ENCODE measurements at regions not wholly inside any gene's neighbourhood (a gene's known extent, or its start where the extent isn't known, plus 50 kb on each side); places are given as distances from the start of the nearest gene placed in this dataset.
A peak's percentile ranks its signal among the peaks of the same experiment; 100 is the strongest.

GRCh38 chr18:40852406-40852805 lies 1102.6 kb upstream of the PIK3C3 start:
- no peak for DNase-seq (ENCODE audit: low spot score)
- in situ Hi-C loops (cut with HindIII; ENCODE audit: low sequenced_read_pairs): no loop called here

GRCh38 chr18:40851014-40851429 lies 1104.0 kb upstream of the PIK3C3 start:
- in situ Hi-C loops (cut with HindIII; ENCODE audit: low sequenced_read_pairs): no loop called here
- peak; percentile 6 for DNase-seq (ENCODE audit: low spot score)

DNA sequence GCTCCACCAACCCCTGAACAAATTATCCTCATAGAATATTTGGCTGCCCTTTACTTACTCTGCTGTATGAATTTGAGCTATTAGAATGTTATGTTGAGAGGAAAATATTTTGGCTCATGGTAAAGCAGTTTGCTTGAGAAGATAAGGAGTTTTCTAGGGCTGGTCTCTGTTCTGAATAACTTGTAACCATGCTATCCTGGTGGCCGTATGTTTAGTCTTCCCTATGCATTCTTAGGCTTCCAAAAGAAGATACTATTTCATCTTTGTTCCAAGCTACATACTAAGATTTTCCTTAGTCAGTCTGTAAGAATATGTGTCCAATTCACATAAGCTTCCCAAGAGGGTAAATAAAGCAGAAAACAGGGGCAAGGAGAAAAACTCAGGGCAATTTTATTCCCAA lies 1105.1 kb upstream of the PIK3C3 start:
- in situ Hi-C loops (cut with HindIII; ENCODE audit: low sequenced_read_pairs): no loop called here

GRCh38 chr18:40841467-40841866 lies 1113.6 kb upstream of the PIK3C3 start:
- no peak for DNase-seq (ENCODE audit: low spot score)
- in situ Hi-C loops (cut with HindIII; ENCODE audit: low sequenced_read_pairs): no loop called here

More for the DNA sequence above, 1105.1 kb upstream of the PIK3C3 start:
- no peak for DNase-seq (ENCODE audit: low spot score)

GRCh38 chr18:40841063-40841462 lies 1114.0 kb upstream of the PIK3C3 start:
- in situ Hi-C loops (cut with HindIII; ENCODE audit: low sequenced_read_pairs): no loop called here
- DNase-seq (ENCODE audit: low spot score): no peak

- in situ Hi-C loops (cut with HindIII; ENCODE audit: low sequenced_read_pairs): no loop called here
- no peak for DNase-seq (ENCODE audit: low spot score)
These were observed 1122.7 kb upstream of the PIK3C3 start for GRCh38 chr18:40832362-40832761.

DNA sequence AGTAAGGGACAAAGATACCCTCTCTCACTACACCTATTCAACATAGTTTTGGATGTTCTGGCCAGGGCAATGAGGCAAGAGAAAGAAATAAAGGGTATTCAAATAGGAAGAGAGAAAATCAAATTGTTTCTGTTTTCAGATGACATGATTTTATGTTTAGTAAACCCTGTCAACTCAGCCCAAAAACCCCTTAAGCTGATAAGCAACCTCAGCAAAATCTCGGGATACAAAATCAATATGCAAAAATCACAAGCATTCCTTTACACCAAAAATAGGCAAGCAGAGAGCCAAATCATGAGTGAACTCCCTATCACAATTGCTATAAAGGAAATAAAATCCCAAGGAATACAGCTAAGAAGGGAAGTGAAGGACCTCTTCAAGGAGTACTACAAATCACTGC lies 1130.7 kb upstream of the PIK3C3 start:
- in situ Hi-C loops (cut with HindIII; ENCODE audit: low sequenced_read_pairs): no loop called here

DNA sequence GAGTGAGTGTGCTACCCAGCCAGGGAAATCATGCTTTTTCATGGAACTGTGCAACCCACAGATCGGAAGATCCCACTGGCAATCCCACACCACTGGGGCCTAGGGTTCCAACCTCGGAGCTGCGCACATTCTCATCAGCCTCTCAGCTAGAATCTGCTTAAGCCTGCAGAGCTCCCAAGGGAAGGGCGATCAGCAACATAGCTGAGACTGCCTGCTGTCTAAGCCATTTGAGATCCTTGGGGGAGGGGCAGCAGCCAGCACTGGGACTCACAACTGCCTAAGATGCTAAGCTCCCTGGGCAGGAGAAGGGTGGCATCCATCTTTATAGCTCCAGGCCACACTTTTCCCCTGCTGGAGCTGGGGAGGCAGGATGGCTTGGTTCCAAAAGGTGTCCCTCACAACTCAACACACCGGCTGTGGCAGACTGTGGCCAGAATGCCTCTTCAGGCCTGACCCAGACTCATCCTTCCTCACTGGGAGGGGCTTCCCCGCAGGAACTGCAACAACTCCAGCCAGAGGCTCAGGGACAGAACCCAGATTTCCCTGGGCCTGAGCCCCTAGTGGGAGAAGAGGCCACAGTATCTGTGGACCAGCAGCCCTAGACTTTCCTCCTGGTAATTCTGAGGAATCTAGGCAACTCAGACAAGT lies 1133.3 kb upstream of the PIK3C3 start:
- in situ Hi-C loops (cut with HindIII; ENCODE audit: low sequenced_read_pairs): no loop called here
- DNase-seq (ENCODE audit: low spot score): no peak

More for the DNA sequence above, 1130.7 kb upstream of the PIK3C3 start:
- no peak for DNase-seq (ENCODE audit: low spot score)

DNA sequence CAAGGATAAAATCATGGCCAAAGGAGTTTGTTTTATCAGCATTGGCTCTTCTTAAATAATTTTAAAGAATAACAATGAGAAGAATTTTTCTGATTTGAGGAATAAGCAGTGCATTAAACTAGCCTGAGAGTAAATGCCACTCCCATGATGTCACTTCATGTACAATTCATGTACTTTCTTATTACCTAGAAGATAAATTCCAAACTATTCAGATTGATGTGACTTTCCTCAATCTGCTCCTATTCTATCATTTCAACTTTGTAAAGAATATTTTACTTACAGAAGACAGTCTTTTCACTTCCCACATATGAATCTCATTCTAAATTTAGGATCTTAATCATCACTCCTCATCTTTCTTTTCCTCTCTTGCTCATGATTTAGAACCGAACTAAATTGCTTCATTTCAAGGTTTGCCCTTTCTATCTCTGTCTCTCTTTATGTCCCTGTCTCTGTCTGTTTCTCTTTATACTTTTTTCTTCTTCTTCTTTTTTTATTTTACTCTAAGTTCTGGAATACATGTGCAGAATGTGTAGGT lies 1142.0 kb upstream of the PIK3C3 start:
- DNase-seq (ENCODE audit: low spot score): no peak
- in situ Hi-C loops (cut with HindIII; ENCODE audit: low sequenced_read_pairs): no loop called here

DNA sequence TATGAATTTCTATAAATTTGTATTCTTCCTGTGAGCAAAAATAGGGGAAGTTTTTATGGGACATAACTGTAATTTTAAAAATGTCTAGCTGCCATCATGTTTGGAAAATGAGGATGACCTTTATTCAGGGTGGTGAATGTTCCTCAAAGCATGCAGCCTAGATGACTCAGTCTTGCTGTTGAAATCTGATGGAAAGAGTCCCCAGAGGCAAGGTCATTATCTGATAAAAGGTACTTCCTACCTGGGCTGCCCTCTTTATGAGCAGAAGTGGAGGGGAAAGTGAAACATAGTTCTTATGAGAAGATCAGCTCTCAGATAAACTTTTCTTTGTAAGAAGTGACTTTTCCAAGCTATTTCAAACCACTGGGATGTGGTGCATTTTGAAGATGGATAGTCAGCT lies 1144.7 kb upstream of the PIK3C3 start:
- in situ Hi-C loops (cut with HindIII; ENCODE audit: low sequenced_read_pairs): no loop called here
- no peak for DNase-seq (ENCODE audit: low spot score)

DNA sequence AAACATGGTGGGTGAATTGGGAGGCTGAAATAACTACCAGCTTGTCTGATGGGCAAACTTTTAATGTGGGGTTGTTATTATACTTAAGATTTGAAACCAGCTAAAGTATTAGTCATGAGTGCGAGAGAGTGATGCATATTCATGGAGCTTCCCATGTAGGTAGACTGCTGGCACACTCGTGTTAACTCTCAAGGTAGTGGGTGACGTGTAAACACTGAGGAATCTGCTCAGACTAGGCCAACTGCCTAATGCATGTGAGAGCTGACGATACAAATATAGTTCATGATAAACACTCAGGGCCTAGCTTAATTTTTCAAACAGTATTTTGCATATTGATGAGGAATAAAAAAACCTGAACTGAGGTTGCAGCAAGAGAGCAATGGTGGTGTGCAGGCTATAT lies 1165.7 kb upstream of the PIK3C3 start:
- in situ Hi-C loops (cut with HindIII; ENCODE audit: low sequenced_read_pairs): no loop called here
- no peak for DNase-seq (ENCODE audit: low spot score)

- DNase-seq (ENCODE audit: low spot score): no peak
- in situ Hi-C loops (cut with HindIII; ENCODE audit: low sequenced_read_pairs): no loop called here
These were observed 1172.4 kb upstream of the PIK3C3 start for GRCh38 chr18:40782453-40783130.

- DNase-seq (ENCODE audit: low spot score): no peak
- in situ Hi-C loops (cut with HindIII; ENCODE audit: low sequenced_read_pairs): no loop called here
These were observed 1185.2 kb upstream of the PIK3C3 start for GRCh38 chr18:40769786-40770185.

DNA sequence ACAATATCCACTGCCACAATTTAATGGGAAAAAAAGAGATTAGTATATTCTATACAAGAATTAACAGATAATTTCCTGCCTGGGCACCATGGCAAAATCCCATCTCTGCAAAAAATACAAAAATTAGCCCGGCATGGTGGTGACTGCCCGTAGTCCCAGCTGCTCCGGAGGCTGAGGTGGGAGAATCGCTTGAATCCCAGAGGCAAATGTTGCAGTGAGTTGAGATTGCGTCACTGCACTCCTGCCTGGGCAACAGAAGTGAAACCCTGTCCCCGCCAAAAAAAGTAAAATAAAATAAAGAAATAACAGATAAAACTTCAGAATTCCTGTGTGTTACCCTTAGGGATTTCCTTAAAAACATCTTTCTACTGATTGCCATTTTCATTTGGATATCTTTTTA lies 1194.8 kb upstream of the PIK3C3 start:
- DNase-seq (ENCODE audit: low spot score): no peak
- in situ Hi-C loops (cut with HindIII; ENCODE audit: low sequenced_read_pairs): no loop called here

DNA sequence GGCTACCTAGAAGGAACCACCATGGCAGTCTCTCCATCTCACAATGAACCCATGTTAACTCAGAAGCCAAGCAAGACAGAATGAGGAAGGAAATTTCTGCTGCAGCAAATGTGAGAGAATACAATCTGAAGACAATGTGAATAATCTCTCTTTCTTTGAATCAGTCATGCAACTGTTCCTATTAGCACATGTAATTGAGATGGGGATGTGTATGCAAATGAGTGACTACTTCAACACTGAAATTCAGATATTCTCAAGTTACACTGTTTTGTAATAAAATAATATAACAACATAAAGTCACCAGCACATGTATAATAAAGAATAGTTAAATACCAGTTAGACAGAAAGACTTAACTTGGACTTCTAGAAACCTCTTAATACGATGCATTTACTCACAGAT lies 1200.6 kb upstream of the PIK3C3 start:
- no peak for DNase-seq (ENCODE audit: low spot score)
- in situ Hi-C loops (cut with HindIII; ENCODE audit: low sequenced_read_pairs): no loop called here

DNA sequence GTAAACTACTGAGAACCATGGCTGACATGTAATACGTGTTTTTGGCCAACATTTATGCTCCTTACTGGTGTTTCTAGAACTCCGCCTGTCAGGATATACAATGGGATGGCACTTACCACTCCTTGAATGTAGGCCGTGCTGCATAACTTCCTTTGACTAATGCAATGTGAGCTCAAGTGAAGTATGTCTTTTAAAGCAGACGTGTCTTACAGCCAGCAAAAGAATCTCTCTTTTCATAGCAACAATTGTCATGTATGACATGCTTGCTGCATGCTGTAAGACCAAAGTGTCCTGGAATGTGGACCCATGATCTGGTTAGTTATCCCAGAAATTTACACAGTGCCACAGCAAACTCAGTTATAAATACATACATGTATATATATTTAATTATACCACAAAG lies 1202.7 kb upstream of the PIK3C3 start:
- in situ Hi-C loops (cut with HindIII; ENCODE audit: low sequenced_read_pairs): no loop called here
- DNase-seq (ENCODE audit: low spot score): no peak

GRCh38 chr18:40751186-40751585 lies 1203.8 kb upstream of the PIK3C3 start:
- in situ Hi-C loops (cut with HindIII; ENCODE audit: low sequenced_read_pairs): no loop called here

DNA sequence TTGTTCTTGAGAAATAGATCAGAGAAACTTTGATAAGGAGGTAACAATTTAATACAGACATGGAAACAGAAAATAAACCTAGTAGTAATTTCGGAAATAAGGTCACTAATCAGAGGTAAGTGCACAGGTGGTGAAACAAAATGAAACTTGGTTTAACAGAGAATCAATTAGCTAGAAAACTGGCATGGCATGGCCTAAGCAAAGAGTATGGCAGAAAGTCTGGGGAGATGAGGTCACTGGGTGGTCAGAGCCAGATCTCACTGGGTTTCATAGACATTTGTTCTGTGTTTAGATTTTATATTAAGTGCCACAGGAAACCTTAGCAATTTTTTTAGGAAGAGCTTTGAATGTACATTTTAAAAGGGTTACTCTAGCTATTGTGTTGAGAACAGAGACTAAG lies 1216.0 kb upstream of the PIK3C3 start:
- in situ Hi-C loops (cut with HindIII; ENCODE audit: low sequenced_read_pairs): no loop called here

More at GRCh38 chr18:40751186-40751585, 1203.8 kb upstream of the PIK3C3 start:
- DNase-seq (ENCODE audit: low spot score): no peak

DNA sequence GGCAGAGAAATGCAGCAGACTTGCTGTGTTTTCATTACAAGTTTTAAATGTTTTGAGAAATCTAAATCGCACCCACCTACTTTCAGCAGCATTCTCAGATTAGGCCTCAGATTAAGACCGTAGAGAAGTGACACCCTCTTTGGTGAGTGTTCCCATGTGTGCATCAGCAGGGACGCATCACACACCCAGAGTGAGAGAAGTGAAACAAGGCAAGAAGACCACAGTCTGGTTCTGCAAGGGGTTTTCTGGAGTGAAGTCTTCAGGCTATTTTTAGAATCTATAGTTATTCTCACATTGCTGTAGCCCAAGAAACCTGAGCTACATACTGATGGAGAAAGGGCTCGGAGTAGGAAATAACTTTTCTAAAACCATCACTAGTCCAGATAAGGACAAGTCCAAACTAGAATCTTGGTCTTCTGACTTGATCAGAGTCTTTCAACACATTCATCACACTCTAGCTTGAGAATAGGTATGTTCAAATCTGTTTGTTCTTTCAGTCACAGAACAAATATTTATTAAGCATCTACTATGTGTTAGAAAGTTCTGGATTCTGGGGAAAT lies 1216.6 kb upstream of the PIK3C3 start:
- in situ Hi-C loops (cut with HindIII; ENCODE audit: low sequenced_read_pairs): no loop called here
- no peak for DNase-seq (ENCODE audit: low spot score)

More for the DNA sequence above, 1216.0 kb upstream of the PIK3C3 start:
- no peak for DNase-seq (ENCODE audit: low spot score)

- in situ Hi-C loops (cut with HindIII; ENCODE audit: low sequenced_read_pairs): no loop called here
- no peak for DNase-seq (ENCODE audit: low spot score)
These were observed 1246.3 kb upstream of the PIK3C3 start for GRCh38 chr18:40708726-40709125.

Data from G401 (cell line).